Uterus (tissue), 2 donors: ENCODE measurements at regions not wholly inside any gene's neighbourhood (a gene's known extent, or its start where the extent isn't known, plus 50 kb on each side); places are given as distances from the start of the nearest gene placed in this dataset.

Experiments used
- POLR2A ChIP-seq, 2 donors: fragments of 450-650 bp; IDR thresholded peaks; one replicate each; pipeline ENCODE4 v1.6.1; 2016; ENCODE audit warnings: antibody characterized with exemption in 2 of 2, mild to moderate bottlenecking in 1 of 2, moderate library complexity in 1 of 2
- TF ChIP-seq, protein P1 (sequence below), 4 experiments: fragments of 200-600 bp in 2 of 4; fragments of 450-650 bp in 2 of 4; sonication (generic) in 2 of 4; IDR thresholded peaks; one replicate each; pipeline ENCODE4 v1.5.1; 2016 to 2019; ENCODE audit warnings: antibody characterized with exemption in 4 of 4, mild to moderate bottlenecking in 2 of 4, moderate library complexity in 1 of 4

DNA sequence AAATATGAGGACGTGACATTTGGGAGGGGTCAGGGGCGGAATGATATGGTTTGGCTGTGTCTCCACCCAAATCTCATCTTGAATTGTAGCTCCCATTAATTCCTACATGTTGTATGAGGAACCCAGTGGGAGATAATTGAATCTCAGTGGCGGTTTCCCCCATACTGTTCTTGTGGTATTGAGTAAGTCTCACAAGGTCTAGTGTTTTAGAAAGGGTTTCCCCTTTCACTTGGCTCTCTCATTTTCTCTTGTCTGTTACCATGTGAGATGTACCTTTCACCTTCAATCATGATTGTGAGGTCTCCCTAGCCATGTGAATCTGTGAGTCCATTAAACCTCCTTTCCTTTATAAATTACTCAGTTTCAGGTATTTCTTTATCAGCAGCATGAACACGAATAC lies 663.6 kb upstream of the CHRM3 start:
- TF ChIP-seq POLR2A (IDR thresholded peaks at IDR 0.05) = no peak
- TF ChIP-seq, protein P1, sequence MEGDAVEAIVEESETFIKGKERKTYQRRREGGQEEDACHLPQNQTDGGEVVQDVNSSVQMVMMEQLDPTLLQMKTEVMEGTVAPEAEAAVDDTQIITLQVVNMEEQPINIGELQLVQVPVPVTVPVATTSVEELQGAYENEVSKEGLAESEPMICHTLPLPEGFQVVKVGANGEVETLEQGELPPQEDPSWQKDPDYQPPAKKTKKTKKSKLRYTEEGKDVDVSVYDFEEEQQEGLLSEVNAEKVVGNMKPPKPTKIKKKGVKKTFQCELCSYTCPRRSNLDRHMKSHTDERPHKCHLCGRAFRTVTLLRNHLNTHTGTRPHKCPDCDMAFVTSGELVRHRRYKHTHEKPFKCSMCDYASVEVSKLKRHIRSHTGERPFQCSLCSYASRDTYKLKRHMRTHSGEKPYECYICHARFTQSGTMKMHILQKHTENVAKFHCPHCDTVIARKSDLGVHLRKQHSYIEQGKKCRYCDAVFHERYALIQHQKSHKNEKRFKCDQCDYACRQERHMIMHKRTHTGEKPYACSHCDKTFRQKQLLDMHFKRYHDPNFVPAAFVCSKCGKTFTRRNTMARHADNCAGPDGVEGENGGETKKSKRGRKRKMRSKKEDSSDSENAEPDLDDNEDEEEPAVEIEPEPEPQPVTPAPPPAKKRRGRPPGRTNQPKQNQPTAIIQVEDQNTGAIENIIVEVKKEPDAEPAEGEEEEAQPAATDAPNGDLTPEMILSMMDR (IDR thresholded peaks at IDR 0.05) = no peak
